HUDEP-2 (cell line): ENCODE measurements at regions not wholly inside any gene's neighbourhood (a gene's known extent, or its start where the extent isn't known, plus 50 kb on each side); places are given as distances from the start of the nearest gene placed in this dataset.
A peak's percentile ranks its signal among the peaks of the same experiment; 100 is the strongest.

Experiments
- DNase-seq, 76 experiments: peaks; one replicate each; lab custom pipeline; 2025; ENCODE audit not compliant: unreplicated experiment in 76 of 76; lab: John Stamatoyannopoulos, UW

GRCh38 chr1:47696404-47696736 is 258.5 kb downstream of the FOXD2 start:
- no peak for DNase-seq

- no peak for DNase-seq
Observed at GRCh38 chr1:47696737-47697441, 259.0 kb downstream of the FOXD2 start.

GRCh38 chr1:47697616-47698335 is 259.9 kb downstream of the FOXD2 start:
- DNase-seq: no peak

GRCh38 chr1:47699492-47700235 is 261.8 kb downstream of the FOXD2 start:
- no peak for DNase-seq

GRCh38 chr1:47701283-47701682 is 263.4 kb downstream of the FOXD2 start:
- no peak for DNase-seq

- no peak for DNase-seq
Observed at GRCh38 chr1:47701741-47702515, 264.1 kb downstream of the FOXD2 start.

GRCh38 chr1:47703156-47703825 is 265.4 kb downstream of the FOXD2 start:
- no peak for DNase-seq

- peak in 1 of 76 experiments; percentile 3 for DNase-seq
Observed at GRCh38 chr1:47703981-47704596, 266.2 kb downstream of the FOXD2 start.

GRCh38 chr1:47705517-47706130 is 267.8 kb downstream of the FOXD2 start:
- DNase-seq: no peak

- no peak for DNase-seq
Observed at GRCh38 chr1:47707503-47707902, 269.7 kb downstream of the FOXD2 start.

GRCh38 chr1:47708019-47708535 is 270.2 kb downstream of the FOXD2 start:
- DNase-seq: no peak

GRCh38 chr1:47708658-47709018 is 270.8 kb downstream of the FOXD2 start:
- peak in 1 of 76 experiments; percentile 1 for DNase-seq

- DNase-seq: peak in 1 of 76 experiments; percentile 7
Observed at GRCh38 chr1:47709019-47709871, 271.4 kb downstream of the FOXD2 start.

GRCh38 chr1:47709872-47710231 is 272.0 kb downstream of the FOXD2 start:
- no peak for DNase-seq

GRCh38 chr1:47710329-47711071 is 272.7 kb downstream of the FOXD2 start:
- DNase-seq: peak in 40 of 76 experiments; percentile 5 to 61 (median 30)
